ENCODE measurements at regions not wholly inside any gene's neighbourhood (a gene's known extent, or its start where the extent isn't known, plus 50 kb on each side); places are given as distances from the start of the nearest gene placed in this dataset.

DNA sequence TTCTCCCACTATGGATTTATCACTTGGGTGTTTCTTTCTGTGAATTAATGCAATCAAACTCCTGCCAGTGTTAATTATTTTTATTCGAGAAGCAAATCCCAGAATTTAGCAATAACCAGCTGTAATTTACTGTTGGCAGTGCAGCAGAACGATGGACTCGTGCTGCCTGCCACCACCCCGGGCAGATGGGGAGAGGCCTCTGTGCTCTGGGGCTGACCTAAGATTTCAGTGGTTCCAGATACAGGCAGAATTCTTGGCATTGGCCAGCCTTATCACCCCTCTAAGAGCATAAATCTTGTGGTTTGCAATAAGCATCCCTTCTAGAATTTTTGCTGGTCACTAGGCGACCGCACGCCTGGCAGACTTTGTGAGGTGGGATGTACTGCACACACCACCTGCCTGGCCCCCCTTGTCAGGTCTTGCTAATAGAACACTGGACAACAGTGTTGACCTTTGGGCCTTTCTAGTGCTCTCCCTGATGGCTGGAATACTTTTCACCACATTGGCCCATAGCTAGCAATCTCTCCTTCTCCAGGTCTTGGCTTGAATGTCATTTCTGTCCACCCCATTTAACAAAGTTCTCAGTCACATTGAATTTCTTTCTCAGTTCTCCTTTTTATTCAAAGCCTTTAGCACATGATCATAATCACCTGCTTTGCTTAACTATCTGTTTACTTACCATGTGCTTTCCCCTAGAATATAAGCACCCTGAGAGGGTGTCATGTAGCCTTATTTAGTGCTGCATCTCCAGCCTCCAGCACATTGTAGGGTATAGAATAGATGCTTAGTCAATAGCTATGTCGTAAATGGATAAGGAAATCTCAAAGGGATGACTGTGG is 122.1 kb upstream of the DYNLRB2 start:
- DNase-seq: no peak

DNA sequence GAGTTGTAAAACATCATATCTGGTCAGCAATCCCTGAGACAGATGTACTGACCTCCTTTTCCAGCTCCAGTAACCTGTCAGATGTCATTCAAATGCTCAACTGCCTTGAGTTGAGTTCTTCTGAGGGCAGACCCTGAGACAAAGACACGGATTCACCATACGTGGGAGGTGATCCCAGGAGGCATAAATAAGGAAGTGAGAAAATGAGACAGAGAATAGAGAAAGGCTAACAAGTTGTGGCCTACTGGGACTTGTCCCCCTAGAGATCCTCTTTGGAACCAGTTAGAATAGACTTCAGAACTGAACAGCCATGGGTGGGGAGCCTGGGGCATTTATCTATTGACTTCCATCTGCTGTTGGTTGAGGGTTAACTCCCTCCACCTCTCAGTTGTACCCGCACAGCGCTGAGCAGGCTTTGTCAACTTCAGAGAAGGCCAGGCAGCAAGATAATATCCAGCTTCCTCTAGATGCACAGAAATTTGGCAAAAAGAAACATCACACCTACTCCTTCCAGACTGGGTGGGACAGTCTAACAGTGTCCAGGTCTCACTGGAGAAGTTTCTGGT is 123.0 kb upstream of the DYNLRB2 start:
- no peak for DNase-seq

DNA sequence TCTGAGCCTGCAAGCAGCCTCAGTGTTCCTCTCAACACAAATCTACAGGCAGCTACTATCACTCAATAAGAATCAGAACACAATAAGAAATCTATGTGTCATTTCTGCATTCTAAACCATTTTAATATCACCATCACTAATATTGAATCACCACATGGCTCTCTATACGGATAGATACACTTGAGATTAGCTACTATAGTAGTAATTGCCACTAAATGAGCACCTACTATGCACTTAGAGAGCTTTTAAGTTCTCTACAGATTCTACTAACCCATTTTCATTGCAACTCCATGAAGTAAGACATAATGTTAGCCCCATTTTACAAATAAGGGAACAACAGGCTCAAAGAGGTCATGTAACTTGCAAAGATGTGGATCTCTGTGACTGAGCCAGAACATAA is 132.8 kb upstream of the DYNLRB2 start:
- no peak for DNase-seq

DNA sequence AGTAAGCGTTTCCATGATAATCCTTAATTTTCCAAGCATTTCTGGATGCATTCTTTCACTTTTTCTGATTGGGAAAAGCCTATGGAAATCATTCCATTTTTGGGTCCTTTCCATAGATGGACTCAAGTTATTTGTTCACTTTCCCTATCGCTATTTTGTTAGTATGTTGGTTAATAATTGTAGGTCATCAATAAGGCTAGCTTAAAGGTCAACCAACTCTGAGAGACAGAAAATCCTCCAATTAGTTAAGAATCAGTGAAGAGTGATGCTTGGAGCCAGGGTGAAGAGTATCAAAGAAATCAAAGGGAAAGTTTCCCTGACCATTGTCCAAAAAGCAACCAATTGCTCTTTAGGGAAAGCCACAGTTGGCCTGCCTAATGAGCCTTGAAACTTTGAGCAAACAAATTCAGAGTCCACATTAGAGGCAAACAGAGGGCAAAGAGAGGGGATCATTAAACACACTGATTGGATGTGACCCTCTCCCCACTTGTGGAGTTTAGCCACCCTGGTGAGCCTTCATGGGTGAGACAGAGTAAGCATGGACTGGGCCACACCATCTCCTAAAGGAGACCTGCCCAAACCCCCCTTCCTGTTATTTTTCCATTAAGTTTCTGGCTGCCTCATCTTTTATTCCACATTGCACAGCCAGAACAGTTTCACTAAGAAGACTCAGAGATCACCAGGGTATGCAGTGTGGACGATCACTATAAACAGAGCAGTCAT is 133.4 kb upstream of the DYNLRB2 start:
- no peak for DNase-seq

DNA sequence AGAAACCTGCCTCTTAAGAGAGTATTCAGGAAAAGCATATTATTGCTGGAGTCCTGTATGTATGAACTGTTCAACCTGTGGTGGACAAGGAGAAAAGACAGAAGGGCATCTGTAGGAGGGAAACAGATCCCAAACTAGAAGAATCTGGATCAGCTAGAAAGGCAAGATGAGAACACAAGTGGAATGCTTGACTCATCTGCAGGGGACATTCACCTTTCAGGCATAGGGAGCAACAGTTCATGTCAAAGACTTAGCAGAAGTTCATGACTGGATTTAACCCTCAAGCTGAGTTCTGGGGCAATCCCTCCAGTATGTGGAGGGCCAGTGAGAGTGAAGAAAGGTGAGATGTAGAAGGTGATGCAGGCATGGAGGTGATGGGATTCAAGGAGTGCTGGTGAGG is 135.9 kb upstream of the DYNLRB2 start:
- DNase-seq: no peak

DNA sequence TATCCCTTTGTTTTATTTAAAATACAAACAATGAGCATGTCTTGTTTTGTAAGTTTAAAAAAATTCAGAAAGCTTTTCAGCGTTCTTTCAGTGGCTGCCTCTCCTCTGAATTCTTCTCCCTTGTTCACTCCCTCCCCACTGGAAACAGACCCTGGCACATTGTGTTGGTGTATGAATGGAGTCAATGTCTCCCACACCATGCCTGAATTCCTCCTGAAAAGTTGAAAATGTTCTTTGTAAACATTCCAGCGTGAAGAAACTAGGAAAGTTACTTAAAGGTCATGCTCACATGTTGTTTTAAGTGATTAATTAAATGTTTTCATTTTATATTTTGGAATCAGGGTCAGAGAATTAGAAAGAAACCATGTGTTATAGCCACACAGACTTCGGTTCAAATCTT is 136.9 kb upstream of the DYNLRB2 start:
- no peak for DNase-seq

DNA sequence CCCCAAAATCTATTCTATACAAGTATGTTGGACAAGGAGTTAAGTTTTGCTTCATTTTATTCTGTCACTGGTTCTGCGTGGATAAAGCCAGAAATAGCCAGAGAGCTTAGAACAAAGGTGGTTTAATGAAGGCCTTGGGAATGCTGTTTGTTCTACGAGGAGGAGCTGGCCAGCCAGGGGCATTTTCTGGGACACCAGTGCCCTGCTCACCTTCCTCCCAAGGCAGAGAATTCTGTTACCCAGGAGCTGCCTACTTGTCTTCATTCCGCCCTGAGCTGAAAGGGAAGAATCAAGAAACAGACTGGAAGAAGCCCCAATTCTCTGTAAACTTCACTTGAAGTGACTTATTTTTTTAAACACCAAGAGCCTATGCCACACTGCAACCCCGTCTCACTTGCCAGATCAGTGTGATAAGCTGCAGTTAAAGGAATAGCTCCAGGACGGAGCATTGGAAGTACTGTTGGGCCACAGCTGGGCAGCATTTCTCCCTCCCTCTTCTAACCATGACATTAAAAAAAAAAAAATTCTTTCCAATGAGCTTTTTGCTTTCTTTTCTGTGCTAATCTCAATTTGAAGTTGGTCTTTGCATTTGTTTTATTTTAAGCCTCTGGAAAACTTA is 149.8 kb upstream of the DYNLRB2 start:
- DNase-seq: no peak

DNA sequence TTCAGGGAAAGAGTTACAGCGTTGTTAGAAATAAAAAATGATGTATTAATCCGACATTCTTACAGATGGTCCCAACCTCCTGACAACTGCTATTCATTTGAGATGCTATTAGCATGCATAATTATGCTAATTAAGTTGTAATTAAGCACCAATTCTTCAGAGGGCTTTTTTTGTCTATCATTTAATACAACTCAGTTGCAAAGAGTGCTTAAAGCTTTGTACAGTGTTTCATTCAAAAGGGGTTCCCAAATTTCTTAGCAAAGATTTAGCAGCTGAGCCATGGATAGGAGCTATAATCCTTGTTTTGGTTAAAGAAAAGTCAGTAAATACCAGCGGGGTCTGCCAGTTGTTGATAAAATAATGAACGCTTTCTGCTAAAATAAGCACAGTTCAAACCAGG is 150.7 kb upstream of the DYNLRB2 start:
- DNase-seq: no peak

DNA sequence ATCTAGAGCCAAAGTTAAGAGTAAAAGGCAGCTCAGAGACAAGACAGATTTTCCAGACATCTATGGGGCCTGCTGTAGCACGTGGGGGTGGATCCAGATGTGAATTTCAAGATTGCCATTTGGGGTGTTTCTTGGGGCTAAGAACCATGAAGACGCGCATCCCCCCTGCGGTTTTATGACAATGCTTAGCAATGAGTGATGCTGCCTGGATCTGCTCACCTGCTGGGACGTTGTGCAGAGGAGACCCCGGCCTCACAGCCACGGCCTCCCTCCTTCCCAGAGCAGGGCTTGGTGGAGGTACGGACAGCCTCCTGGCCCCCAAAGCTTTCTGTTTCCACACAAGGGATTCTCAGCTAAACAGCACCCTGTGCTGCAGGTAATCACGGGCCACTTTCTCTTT is 151.5 kb upstream of the DYNLRB2 start:
- no peak for DNase-seq

DNA sequence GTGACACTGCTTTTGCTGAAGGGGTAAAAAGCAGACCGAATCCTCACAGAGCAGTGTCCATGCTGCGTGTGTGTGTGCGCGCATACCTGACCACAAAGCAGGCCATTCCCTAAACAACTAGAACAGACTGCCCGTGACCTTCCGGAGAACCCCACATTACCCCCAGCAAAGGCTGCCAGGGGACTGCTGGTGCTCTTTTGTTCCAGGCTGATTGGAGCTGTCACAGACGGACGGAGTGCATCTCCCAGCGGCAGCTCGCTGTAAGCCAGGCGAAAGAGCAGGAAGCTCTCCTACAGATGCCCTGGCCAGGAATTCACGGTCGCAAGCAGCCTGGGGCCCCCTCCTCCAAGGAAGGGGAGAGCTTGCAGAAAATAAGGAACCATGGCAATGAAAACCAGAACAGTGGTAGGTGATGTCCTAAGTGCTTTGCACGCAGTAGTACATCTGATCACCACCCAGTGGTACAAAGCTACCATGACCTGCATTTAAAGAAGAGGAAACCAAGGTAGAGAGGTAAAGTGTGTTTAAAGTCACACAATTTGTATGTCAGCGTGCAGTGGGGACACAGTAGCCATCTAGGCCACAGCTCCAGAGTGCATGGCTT is 153.4 kb upstream of the DYNLRB2 start:
- DNase-seq: no peak

DNA sequence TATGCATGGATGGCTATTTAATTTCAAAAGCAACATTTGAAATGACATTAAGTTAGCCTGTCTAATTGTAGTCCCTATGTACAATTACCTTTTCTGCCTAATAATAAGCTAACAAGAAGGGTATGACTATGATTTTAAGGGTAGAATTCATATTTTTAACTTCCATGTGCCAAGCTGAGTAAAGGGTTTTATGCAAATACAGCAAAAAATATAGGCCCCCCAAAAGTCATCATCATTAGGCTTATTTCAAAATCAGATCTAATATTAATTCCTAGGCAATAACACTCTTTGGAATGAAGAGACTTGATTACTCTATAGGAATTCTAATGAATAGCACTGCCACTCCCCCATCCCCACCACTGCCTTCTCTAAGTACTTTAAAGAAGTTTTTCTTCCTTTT is 155.9 kb upstream of the DYNLRB2 start:
- DNase-seq: no peak

DNA sequence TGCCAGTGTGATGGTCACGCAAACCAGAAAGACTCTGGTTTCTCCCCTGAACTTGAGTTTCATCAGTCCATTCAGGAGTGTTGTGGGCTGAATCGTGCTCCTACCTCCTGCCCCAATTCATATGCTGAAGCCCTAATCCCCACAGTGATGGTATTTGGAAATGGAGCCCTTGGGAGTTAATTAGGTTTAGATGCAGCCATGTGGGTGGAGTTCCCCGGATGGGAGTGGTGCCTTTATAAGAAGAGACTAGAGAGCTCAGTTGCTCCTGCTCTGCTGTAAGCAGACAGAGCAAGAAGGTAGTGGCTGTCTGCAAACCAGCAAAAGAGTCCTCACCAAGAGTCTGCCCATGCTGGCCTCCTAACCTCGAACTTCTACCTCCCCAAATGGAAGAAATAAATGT is 160.3 kb upstream of the DYNLRB2 start:
- no peak for DNase-seq

DNA sequence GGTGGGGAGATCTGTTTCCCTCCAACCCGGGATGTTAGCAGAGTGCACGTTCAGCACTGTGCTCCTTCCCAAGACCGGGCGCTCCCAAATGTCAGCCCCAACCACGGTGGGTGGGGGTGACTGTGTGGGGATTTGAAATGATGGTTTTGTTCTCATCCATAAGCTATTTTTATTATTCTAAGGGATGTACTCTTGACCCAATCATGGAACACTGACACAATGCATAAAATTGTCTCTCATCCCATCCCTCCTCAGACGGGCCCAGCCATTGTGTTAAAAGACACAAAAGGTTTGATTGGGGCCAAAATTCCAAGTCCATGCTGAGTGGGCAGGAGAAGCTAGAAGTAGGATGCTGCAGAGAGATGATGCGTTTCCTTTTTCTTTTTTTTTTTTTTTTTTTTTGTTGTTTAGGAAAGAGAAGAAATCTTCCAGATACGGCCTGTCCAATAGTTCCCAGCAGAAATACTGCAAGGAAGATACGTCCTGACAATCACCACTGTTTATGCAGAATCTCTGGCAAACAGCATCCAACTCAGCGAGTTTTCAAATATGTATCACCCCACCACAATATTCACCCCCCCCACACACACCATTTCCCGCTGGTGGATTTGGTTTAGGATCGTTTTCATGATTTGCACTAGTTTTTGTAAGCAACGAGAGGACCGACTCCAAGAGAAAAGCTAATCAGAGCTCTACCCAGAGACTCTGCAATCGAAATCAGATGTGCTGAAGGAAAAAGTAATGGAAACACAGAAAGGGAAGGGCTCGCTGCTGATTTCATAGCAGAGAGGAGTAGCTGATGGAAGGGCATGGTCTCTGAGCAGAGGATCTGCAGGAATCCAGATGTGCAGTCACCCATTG is 163.5 kb upstream of the DYNLRB2 start:
- DNase-seq: no peak

DNA sequence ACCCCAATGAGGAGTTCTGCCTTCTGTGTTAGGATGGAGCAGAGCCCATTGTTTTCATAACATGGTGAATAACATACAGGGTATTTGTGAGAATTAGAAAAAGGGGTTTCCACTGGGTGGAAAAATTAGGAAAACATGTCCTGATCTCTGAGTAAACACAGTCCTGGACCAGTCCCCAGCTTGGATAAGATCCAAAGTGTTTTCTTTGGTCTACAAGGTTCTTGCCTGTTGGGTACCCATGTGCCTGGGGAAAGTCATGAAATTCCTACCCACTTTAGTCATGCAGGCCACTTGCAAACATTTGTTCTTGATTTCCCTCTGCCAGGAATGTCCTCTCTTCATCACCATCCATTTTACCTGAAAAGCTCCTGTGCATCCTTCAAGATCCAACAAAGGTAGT is 164.8 kb upstream of the DYNLRB2 start:
- DNase-seq: no peak

DNA sequence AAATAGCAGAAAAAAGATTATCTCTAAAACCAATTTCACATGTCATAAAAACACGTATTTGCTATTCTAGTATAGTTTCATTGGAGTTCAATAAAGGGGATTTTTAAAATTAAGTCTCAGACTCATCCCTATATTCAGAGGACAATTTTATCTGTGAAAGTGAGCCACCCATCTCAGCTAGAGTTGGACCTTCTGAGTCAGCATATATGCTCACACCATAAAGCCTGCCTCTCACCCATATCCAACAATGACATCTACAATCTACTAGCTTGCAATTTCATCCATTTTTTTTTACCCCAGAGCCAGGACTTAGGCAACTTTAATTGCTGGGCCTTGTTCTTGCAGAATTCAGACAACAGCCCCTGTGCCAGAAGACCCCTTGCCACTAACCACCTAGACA is 165.3 kb upstream of the DYNLRB2 start:
- no peak for DNase-seq

DNA sequence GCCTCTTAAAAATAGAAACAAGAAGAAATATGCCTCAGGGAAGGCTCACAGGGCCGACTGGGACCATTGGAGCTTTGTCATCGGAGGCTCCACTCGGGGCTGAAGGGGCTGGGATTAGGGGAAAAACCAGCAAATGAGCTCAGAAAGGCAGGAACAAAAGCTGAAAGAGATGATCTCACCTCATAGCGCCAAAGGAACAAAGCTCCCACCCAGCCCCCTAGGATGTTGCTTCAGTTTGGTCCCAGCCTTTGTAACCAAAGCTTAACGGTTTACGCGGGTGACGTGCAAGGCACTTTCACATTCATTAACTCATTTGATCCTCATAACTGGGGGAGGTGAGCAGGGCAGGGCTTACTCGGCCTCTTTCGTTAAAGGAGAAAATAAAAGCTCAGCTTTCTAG is 168.5 kb upstream of the DYNLRB2 start:
- DNase-seq: no peak

DNA sequence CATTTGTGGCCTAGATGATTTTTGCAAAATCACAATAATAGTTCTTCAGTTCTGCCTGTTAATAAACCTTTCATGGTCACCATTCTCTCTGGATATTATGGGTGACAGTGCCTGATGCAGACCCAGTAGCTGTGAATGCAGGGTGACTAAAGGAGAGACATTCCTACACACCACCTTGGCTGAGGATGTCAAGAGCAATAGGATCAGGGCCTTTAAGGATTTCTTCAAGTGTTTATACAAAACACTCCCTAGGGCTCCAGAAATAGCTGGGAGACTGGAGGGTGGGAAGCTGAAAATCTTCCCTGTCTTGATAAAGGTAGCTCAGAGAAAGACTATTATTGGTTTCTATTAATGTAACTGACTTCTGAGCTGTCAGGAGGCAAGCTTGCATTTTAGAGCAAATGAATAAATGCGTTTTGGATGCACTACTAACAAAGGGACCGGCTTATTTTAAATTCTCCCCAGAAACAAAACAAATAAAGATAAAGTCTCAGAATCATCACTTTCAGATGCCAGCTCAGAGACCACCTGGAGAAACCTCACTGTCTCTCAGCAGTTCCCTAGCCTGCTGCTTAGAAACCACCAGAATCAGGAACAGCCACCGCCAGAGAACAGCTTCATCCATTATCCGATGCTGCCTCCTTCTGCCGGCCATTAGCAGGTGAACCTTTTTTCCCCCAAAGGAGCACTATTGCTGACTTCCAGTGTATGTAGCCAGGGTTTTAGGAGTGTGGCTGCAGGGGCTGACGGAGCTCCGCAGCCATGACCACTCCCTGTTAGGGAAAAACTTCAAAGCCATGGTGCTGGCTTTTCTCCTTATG is 171.4 kb upstream of the DYNLRB2 start:
- DNase-seq: peak; percentile 1

DNA sequence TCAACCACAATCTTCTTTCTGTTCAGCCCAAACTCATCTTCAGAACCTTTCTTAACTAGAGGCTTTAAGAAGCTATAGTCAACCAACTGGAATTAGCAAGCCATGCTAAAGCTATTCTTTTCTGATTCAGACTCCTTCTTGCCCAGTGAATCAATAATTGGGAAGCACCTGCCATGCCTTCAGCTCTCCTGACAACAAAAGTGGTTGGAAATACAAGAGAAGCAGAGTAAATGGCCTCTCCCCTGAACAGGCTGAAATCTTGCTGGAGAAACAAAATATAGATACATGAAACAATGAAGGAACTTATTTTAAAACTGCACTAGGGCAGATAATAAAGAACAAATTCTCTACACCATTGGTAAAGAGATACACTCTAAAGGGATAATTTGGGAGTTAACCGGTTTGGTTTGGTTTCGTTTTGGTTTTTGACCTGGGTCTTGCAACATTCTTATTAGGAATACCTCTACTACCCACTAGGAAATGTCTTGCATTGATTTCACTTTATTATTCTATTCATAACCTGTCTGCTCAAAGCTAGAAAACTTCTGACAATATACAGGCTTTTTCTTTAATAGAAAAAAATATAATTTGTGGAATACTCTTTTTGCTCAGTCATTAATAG is 173.6 kb upstream of the DYNLRB2 start:
- no peak for DNase-seq

DNA sequence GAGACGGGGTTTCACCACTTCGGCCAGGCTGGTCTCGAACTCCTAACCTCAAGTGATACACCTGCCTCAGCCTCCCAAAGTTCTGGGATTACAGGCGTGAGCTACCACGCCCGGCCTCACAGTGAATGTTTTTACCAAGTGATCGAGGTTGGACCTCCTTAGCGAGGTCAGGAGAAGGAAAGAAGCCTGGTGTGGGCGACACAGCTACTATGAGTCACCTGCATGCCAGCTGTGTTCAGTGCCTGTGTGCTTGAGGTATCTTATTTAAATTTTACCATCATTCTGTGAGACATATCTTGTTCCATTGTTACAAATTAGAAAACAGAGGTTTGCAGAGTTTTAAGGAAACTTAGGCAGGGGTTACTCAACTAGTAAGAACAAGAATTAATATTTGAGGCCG is 174.8 kb upstream of the DYNLRB2 start:
- no peak for DNase-seq

DNA sequence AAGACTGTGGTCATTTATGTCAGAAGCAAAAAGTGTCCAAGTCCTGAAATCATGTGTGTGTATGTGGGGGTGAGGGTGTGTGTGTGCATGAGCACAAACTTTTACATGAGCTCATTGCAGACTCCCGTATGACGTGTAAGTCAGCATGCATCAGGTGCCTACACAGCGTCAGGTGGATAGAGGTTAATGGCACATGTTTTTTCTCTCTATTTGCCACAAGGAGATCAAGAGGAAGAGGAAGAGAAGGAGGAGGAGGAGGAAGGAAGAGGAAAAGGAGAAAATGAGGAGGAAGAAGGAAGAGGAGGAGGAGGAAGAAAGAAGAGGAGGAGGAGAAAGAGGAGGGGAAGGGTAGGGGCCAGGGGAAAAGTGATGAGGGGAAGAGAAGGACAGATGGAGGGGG is 178.0 kb upstream of the DYNLRB2 start:
- no peak for DNase-seq

DNA sequence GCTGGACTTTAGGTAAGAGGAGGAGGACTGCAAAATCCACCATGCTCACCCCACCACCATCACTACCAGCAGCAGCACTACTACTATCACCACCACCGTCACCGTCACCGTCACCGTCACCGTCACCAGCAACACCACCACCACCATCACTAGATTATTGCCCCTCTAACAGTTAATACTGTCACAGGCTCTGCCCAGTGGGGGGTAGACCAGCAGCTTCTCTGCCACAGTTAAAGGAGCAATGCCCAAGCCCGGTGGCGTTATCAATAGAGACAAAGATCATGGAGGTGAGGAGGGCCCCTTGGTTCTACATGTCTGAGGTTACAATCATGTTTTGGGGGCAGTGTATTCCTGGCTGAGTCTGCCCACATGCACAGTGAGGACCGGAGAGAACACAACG is 184.4 kb upstream of the DYNLRB2 start:
- DNase-seq: no peak
